HEK293T (cell line): ENCODE measurements at regions not wholly inside any gene's neighbourhood (a gene's known extent, or its start where the extent isn't known, plus 50 kb on each side); places are given as distances from the start of the nearest gene placed in this dataset.

Experiments
- ELF4 ChIP-seq: fragments of 450-650 bp; IDR thresholded peaks from 2 replicates; pipeline ENCODE4 v1.6.1; 2017; ENCODE audit warnings: antibody characterized with exemption
- L3MBTL2 ChIP-seq: fragments of 450-650 bp; conservative IDR thresholded peaks from 2 replicates; pipeline ENCODE4 v1.6.1; 2016; ENCODE audit warnings: mild to moderate bottlenecking
- LEF1 ChIP-seq: fragments of 450-650 bp; IDR thresholded peaks from 2 replicates; pipeline ENCODE4 v1.6.1; 2017; ENCODE audit warnings: mild to moderate bottlenecking, borderline replicate concordance
- SUZ12 ChIP-seq: fragments of 450-650 bp; IDR thresholded peaks from 2 replicates; pipeline ENCODE4 v1.6.1; 2016; ENCODE audit warnings: mild to moderate bottlenecking
- TARDBP ChIP-seq: fragments of 450-650 bp; IDR thresholded peaks from 2 replicates; pipeline ENCODE4 v1.6.1; 2016

- TF ChIP-seq LEF1 (no peak), SUZ12 (no peak), L3MBTL2 (no peak), TARDBP (no peak), ELF4 (no peak)
These were observed 97.6 kb downstream of the TMEM114 start for GRCh38 chr16:8492690-8493089.
